HG03558 (cell line): ENCODE measurements at regions not wholly inside any gene's neighbourhood (a gene's known extent, or its start where the extent isn't known, plus 50 kb on each side); places are given as distances from the start of the nearest gene placed in this dataset.
"Not testable (repeated sequence)": the region's sequence is repeated elsewhere in the genome, so short reads cannot be mapped to it uniquely, and the experiment has no call there.

Experiments used
- ATAC-seq: cut with Tn5 transposase; IDR thresholded peaks from one replicate; pipeline ENCODE4 v1.9.1; 2021; ENCODE audit warnings: moderate number of reproducible peaks; ENCODE audit not compliant: unreplicated experiment; ENCODE audit errors: extremely low read depth

- no peak for ATAC-seq
These were observed 456.5 kb downstream of the EPHA7 start for GRCh38 chr6:92962846-92963245.

GRCh38 chr6:92952111-92952510, 467.2 kb downstream of the EPHA7 start:
- ATAC-seq = not testable (repeated sequence)

GRCh38 chr6:92945799-92946198, 473.6 kb downstream of the EPHA7 start:
- ATAC-seq = no peak

GRCh38 chr6:92944132-92944531, 475.2 kb downstream of the EPHA7 start:
- ATAC-seq = no peak

- ATAC-seq = no peak
These were observed 476.8 kb downstream of the EPHA7 start for GRCh38 chr6:92942549-92942948.

- no peak for ATAC-seq
These were observed 484.7 kb downstream of the EPHA7 start for GRCh38 chr6:92934625-92935024.

- no peak for ATAC-seq
These were observed 489.2 kb downstream of the EPHA7 start for GRCh38 chr6:92930171-92930570.

GRCh38 chr6:92922216-92922806, 497.0 kb downstream of the EPHA7 start:
- no peak for ATAC-seq

GRCh38 chr6:92915466-92915865, 503.9 kb downstream of the EPHA7 start:
- no peak for ATAC-seq

GRCh38 chr6:92911301-92911700, 508.1 kb downstream of the EPHA7 start:
- no peak for ATAC-seq

GRCh38 chr6:92910646-92911045, 508.7 kb downstream of the EPHA7 start:
- no peak for ATAC-seq

- no peak for ATAC-seq
These were observed 513.0 kb downstream of the EPHA7 start for GRCh38 chr6:92906385-92906784.

GRCh38 chr6:92893741-92894140, 525.6 kb downstream of the EPHA7 start:
- no peak for ATAC-seq

GRCh38 chr6:92892626-92893170, 526.7 kb downstream of the EPHA7 start:
- ATAC-seq = no peak

GRCh38 chr6:92888316-92888715, 531.0 kb downstream of the EPHA7 start:
- no peak for ATAC-seq

- no peak for ATAC-seq
These were observed 531.5 kb downstream of the EPHA7 start for GRCh38 chr6:92887871-92888270.

GRCh38 chr6:92879526-92879925, 539.8 kb downstream of the EPHA7 start:
- ATAC-seq = no peak

- no peak for ATAC-seq
These were observed 554.3 kb downstream of the EPHA7 start for GRCh38 chr6:92864966-92865555.

GRCh38 chr6:92849636-92850035, 569.7 kb downstream of the EPHA7 start:
- ATAC-seq = no peak

GRCh38 chr6:92848901-92849300, 570.5 kb downstream of the EPHA7 start:
- no peak for ATAC-seq

GRCh38 chr6:92848459-92848858, 570.9 kb downstream of the EPHA7 start:
- no peak for ATAC-seq

GRCh38 chr6:92847988-92848387, 571.4 kb downstream of the EPHA7 start:
- ATAC-seq = no peak
